ENCODE measurements at regions not wholly inside any gene's neighbourhood (a gene's known extent, or its start where the extent isn't known, plus 50 kb on each side); places are given as distances from the start of the nearest gene placed in this dataset.

DNA sequence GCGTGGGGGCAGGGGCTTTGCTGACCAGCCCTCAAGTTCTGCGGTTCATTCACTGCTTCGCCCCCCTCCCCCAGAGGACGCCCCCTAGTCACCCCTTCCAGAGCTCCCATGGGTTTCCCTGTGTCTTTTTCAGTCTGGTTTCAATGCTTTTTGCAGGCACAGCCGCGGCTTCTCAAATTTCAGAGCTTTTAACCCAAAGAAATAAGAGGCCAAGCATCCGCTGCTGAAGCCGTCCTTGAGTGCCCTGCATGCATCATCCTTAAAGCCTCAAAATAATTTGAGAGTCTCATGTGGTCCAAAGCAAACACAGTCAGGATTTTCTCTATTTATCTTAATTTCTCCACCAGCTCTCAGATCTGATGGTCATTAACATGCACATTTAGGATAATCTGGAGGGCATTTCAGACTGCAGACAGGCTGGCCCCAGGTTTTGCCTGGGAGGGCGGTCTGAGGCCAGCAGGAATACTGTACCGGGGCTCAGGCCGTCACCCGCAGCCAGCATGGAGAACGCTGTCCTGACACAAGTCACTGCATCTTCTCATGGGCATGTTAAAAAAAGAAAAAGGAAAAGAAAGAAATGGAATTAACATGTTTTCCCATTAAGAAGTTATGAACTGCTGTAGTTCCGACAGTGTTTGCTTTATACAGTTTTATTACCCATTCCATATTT lies 420.8 kb upstream of the IRX4 start:
- TF ChIP-seq, protein P1, sequence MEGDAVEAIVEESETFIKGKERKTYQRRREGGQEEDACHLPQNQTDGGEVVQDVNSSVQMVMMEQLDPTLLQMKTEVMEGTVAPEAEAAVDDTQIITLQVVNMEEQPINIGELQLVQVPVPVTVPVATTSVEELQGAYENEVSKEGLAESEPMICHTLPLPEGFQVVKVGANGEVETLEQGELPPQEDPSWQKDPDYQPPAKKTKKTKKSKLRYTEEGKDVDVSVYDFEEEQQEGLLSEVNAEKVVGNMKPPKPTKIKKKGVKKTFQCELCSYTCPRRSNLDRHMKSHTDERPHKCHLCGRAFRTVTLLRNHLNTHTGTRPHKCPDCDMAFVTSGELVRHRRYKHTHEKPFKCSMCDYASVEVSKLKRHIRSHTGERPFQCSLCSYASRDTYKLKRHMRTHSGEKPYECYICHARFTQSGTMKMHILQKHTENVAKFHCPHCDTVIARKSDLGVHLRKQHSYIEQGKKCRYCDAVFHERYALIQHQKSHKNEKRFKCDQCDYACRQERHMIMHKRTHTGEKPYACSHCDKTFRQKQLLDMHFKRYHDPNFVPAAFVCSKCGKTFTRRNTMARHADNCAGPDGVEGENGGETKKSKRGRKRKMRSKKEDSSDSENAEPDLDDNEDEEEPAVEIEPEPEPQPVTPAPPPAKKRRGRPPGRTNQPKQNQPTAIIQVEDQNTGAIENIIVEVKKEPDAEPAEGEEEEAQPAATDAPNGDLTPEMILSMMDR (IDR thresholded peaks at IDR 0.05): no peak
- TF ChIP-seq POLR2AphosphoS5 (IDR thresholded peaks at IDR 0.05) (no peak), POLR2A (IDR thresholded peaks at IDR 0.05) (no peak), EP300 (IDR thresholded peaks at IDR 0.05) (no peak)

Data from suprapubic skin (tissue), 4 donors.